ENCODE measurements at regions not wholly inside any gene's neighbourhood (a gene's known extent, or its start where the extent isn't known, plus 50 kb on each side); places are given as distances from the start of the nearest gene placed in this dataset.
A peak's percentile ranks its signal among the peaks of the same experiment; 100 is the strongest.

GRCh38 chr1:105137543-105138457 lies 1388.1 kb downstream of the AMY1C start:
- TF ChIP-seq MYC (IDR thresholded peaks at IDR 0.05; ENCODE audit: low read depth, low read length): no peak
- peak; percentile 39 for TF ChIP-seq CTCF (IDR thresholded peaks at IDR 0.05; ENCODE audit: low read depth, low read length)
- DNase-seq (ENCODE audit: low read depth): peak; percentile 38
- no peak overlapping the region for H3K4me3 ChIP-seq (ENCODE audit: low read depth, low read length)

- TF ChIP-seq CTCF (IDR thresholded peaks at IDR 0.05; ENCODE audit: low read depth, low read length): no peak
- no peak for TF ChIP-seq MAX (IDR thresholded peaks at IDR 0.05; ENCODE audit: low read depth, low read length)
- H3K4me3 ChIP-seq (ENCODE audit: low read depth, low read length): no peak overlapping the region
- DNase-seq (ENCODE audit: low read depth): peak; percentile 37
Measured at GRCh38 chr1:105138458-105138893, 1388.8 kb downstream of the AMY1C start.

- DNase-seq (ENCODE audit: low read depth): no peak
- TF ChIP-seq MAX (IDR thresholded peaks at IDR 0.05; ENCODE audit: low read depth, low read length) (no peak), MYC (IDR thresholded peaks at IDR 0.05; ENCODE audit: low read depth, low read length) (no peak), POLR2A (IDR thresholded peaks at IDR 0.05; ENCODE audit: extremely low read depth, insufficient read length) (no peak), CTCF (IDR thresholded peaks at IDR 0.05; ENCODE audit: low read depth, low read length) (no peak)
- no peak overlapping the region for H3K4me3 ChIP-seq (ENCODE audit: low read depth, low read length)
Measured at GRCh38 chr1:105172788-105173187, 1423.1 kb downstream of the AMY1C start.

- no peak overlapping the region for H3K4me3 ChIP-seq (ENCODE audit: low read depth, low read length)
- no peak for DNase-seq (ENCODE audit: low read depth)
- TF ChIP-seq MAX (IDR thresholded peaks at IDR 0.05; ENCODE audit: low read depth, low read length): no peak
- no peak for TF ChIP-seq CTCF (IDR thresholded peaks at IDR 0.05; ENCODE audit: low read depth, low read length)
- TF ChIP-seq MYC (IDR thresholded peaks at IDR 0.05; ENCODE audit: low read depth, low read length): no peak
- no peak for TF ChIP-seq POLR2A (IDR thresholded peaks at IDR 0.05; ENCODE audit: extremely low read depth, insufficient read length)
Measured at GRCh38 chr1:105180789-105181188, 1431.1 kb downstream of the AMY1C start.

GRCh38 chr1:105204836-105205371 lies 1455.2 kb downstream of the AMY1C start:
- DNase-seq (ENCODE audit: low read depth): no peak
- TF ChIP-seq MYC (IDR thresholded peaks at IDR 0.05; ENCODE audit: low read depth, low read length) (no peak), MAX (IDR thresholded peaks at IDR 0.05; ENCODE audit: low read depth, low read length) (no peak), CTCF (IDR thresholded peaks at IDR 0.05; ENCODE audit: low read depth, low read length) (no peak), POLR2A (IDR thresholded peaks at IDR 0.05; ENCODE audit: extremely low read depth, insufficient read length) (no peak)
- H3K4me3 ChIP-seq (ENCODE audit: low read depth, low read length): no peak overlapping the region
